ENCODE measurements at regions not wholly inside any gene's neighbourhood (a gene's known extent, or its start where the extent isn't known, plus 50 kb on each side); places are given as distances from the start of the nearest gene placed in this dataset.
"Not testable (repeated sequence)": the region's sequence is repeated elsewhere in the genome, so short reads cannot be mapped to it uniquely, and the experiment has no call there.

GRCh38 chr4:13678186-13678924, 50.8 kb upstream of the BOD1L1 start:
- no peak for DNase-seq (ENCODE audit: low read depth, low spot score)

GRCh38 chr4:13681570-13681969, 54.0 kb upstream of the BOD1L1 start:
- no peak for DNase-seq (ENCODE audit: low read depth, low spot score)

- DNase-seq (ENCODE audit: low read depth, low spot score): no peak
These were observed 66.7 kb upstream of the BOD1L1 start for GRCh38 chr4:13694256-13694655.

GRCh38 chr4:13698296-13698695, 70.8 kb upstream of the BOD1L1 start:
- no peak for DNase-seq (ENCODE audit: low read depth, low spot score)

- no peak for DNase-seq (ENCODE audit: low read depth, low spot score)
These were observed 72.7 kb upstream of the BOD1L1 start for GRCh38 chr4:13700021-13700857.

- not testable (repeated sequence) for DNase-seq (ENCODE audit: low read depth, low spot score)
These were observed 73.3 kb upstream of the BOD1L1 start for GRCh38 chr4:13700858-13701140.

GRCh38 chr4:13701937-13702446, 74.5 kb upstream of the BOD1L1 start:
- DNase-seq (ENCODE audit: low read depth, low spot score): no peak

GRCh38 chr4:13703096-13703495, 75.6 kb upstream of the BOD1L1 start:
- DNase-seq (ENCODE audit: low read depth, low spot score): no peak

- no peak for DNase-seq (ENCODE audit: low read depth, low spot score)
These were observed 76.5 kb upstream of the BOD1L1 start for GRCh38 chr4:13704035-13704434.

- no peak for DNase-seq (ENCODE audit: low read depth, low spot score)
These were observed 77.2 kb upstream of the BOD1L1 start for GRCh38 chr4:13704761-13705160.

GRCh38 chr4:13705521-13706041, 78.1 kb upstream of the BOD1L1 start:
- DNase-seq (ENCODE audit: low read depth, low spot score): no peak

- no peak for DNase-seq (ENCODE audit: low read depth, low spot score)
These were observed 78.6 kb upstream of the BOD1L1 start for GRCh38 chr4:13706120-13706519.

- no peak for DNase-seq (ENCODE audit: low read depth, low spot score)
These were observed 79.2 kb upstream of the BOD1L1 start for GRCh38 chr4:13706716-13707115.

GRCh38 chr4:13710246-13710885, 82.8 kb upstream of the BOD1L1 start:
- DNase-seq (ENCODE audit: low read depth, low spot score): no peak

- no peak for DNase-seq (ENCODE audit: low read depth, low spot score)
These were observed 83.8 kb upstream of the BOD1L1 start for GRCh38 chr4:13711233-13711785.

GRCh38 chr4:13721894-13722293, 94.4 kb upstream of the BOD1L1 start:
- DNase-seq (ENCODE audit: low read depth, low spot score): no peak

GRCh38 chr4:13722649-13723048, 95.1 kb upstream of the BOD1L1 start:
- no peak for DNase-seq (ENCODE audit: low read depth, low spot score)

GRCh38 chr4:13728761-13729160, 101.2 kb upstream of the BOD1L1 start:
- no peak for DNase-seq (ENCODE audit: low read depth, low spot score)

- DNase-seq (ENCODE audit: low read depth, low spot score): no peak
These were observed 103.5 kb upstream of the BOD1L1 start for GRCh38 chr4:13731019-13731418.

GRCh38 chr4:13733817-13734216, 106.3 kb upstream of the BOD1L1 start:
- no peak for DNase-seq (ENCODE audit: low read depth, low spot score)

GRCh38 chr4:13750594-13750993, 123.1 kb upstream of the BOD1L1 start:
- no peak for DNase-seq (ENCODE audit: low read depth, low spot score)

- not testable (repeated sequence) for DNase-seq (ENCODE audit: low read depth, low spot score)
These were observed 134.1 kb upstream of the BOD1L1 start for GRCh38 chr4:13761581-13761980.
